CD14-positive monocyte (primary cell): ENCODE measurements at regions not wholly inside any gene's neighbourhood (a gene's known extent, or its start where the extent isn't known, plus 50 kb on each side); places are given as distances from the start of the nearest gene placed in this dataset.

Experiments
- DNase-seq, 3 donors: peaks; one replicate each; pipeline ENCODE4 v3.0.0-alpha.2; 2011 to 2022
- H2AFZ ChIP-seq: 2 replicates; pipeline ENCODE4 v1.6.0; 2012; ENCODE audit warnings: mild to moderate bottlenecking, low read depth, low read length, inconsistent platforms; ENCODE audit not compliant: insufficient read depth, poor library complexity, severe bottlenecking
- H3K27ac ChIP-seq, 2 donors: 1 replicate in 1 of 2; 2 replicates in 1 of 2; pipeline ENCODE4 v1.5.1; 2012 to 2013; ENCODE audit warnings: low read length in 2 of 2, control low read depth in 1 of 2, inconsistent platforms in 1 of 2, low read depth in 1 of 2, mild to moderate bottlenecking in 1 of 2
- H3K27me3 ChIP-seq, 2 donors: one replicate each; pipeline versions ENCODE4 v1.6.0 to v1.6.1; 2011 to 2013; ENCODE audit warnings: low read length in 2 of 2; ENCODE audit not compliant: control insufficient read depth in 2 of 2, insufficient read depth in 2 of 2
- H3K36me3 ChIP-seq, 2 donors: replicated peaks in 1 of 2; 1 replicate in 1 of 2; 2 replicates in 1 of 2; pipeline versions ENCODE4 v1.5.1 to v1.6.1; 2012 to 2013; ENCODE audit warnings: low read length in 2 of 2, control low read depth in 1 of 2, inconsistent platforms in 1 of 2, mild to moderate bottlenecking in 1 of 2; ENCODE audit not compliant: insufficient read depth in 2 of 2, control insufficient read depth in 1 of 2
- H3K4me1 ChIP-seq, 2 donors: 1 replicate in 1 of 2; 2 replicates in 1 of 2; pipeline versions ENCODE4 v1.5.1 to v1.6.1; 2012 to 2013; ENCODE audit warnings: low read length in 2 of 2, control low read depth in 1 of 2, inconsistent platforms in 1 of 2, mild to moderate bottlenecking in 1 of 2, moderate library complexity in 1 of 2; ENCODE audit not compliant: insufficient read depth in 2 of 2, control insufficient read depth in 1 of 2
- H3K4me2 ChIP-seq: replicated peaks from 2 replicates; pipeline ENCODE3; 2012; ENCODE audit warnings: low read length, moderate library complexity, mild to moderate bottlenecking; ENCODE audit not compliant: poor library complexity, severe bottlenecking; ENCODE audit errors: extremely low read depth
- H3K4me3 ChIP-seq, 3 experiments: fragments of 200-600 bp in 1 of 3; sonication (generic) in 1 of 3; replicated peaks in 1 of 3; 1 replicate in 2 of 3; 2 replicates in 1 of 3; pipeline ENCODE4 v1.5.1; 2011 to 2013; ENCODE audit warnings: low read length in 3 of 3, mild to moderate bottlenecking in 3 of 3, control low read depth in 2 of 3, low read depth in 2 of 3, inconsistent platforms in 1 of 3, moderate library complexity in 1 of 3
- H3K79me2 ChIP-seq: 2 replicates; pipeline ENCODE4 v1.6.0; 2012; ENCODE audit warnings: mild to moderate bottlenecking, control low read depth, inconsistent platforms, low read length, moderate library complexity; ENCODE audit not compliant: insufficient read depth
- H3K9ac ChIP-seq: 2 replicates; pipeline ENCODE4 v1.6.0; 2017; ENCODE audit warnings: low read length, mild to moderate bottlenecking; ENCODE audit not compliant: insufficient read depth, poor library complexity, severe bottlenecking
- H3K9me3 ChIP-seq, 2 donors: replicated peaks in 1 of 2; 1 replicate in 1 of 2; 2 replicates in 1 of 2; pipeline versions ENCODE4 v1.5.1 to v1.6.1; 2012 to 2013; ENCODE audit warnings: low read length in 2 of 2, control low read depth in 1 of 2; ENCODE audit not compliant: control insufficient read depth in 1 of 2, insufficient read depth in 1 of 2
- H4K20me1 ChIP-seq: 2 replicates; pipeline ENCODE4 v1.6.0; 2012; ENCODE audit warnings: mild to moderate bottlenecking, low read length, control low read depth, moderate library complexity; ENCODE audit not compliant: insufficient read depth
- H3K27ac Mint-ChIP-seq, 7 donors: one replicate each; pipeline ENCODE4 v1.8.0; 2020; ENCODE audit warnings: mild to moderate bottlenecking in 7 of 7, mixed read lengths in 7 of 7, moderate library complexity in 6 of 7, inconsistent platforms in 2 of 7
- H3K27me3 Mint-ChIP-seq, 3 donors: one replicate each; pipeline ENCODE4 v1.8.0; 2021 to 2022; ENCODE audit warnings: low read depth in 3 of 3, mild to moderate bottlenecking in 3 of 3, mixed read lengths in 3 of 3, moderate library complexity in 3 of 3, inconsistent platforms in 1 of 3
- H3K36me3 Mint-ChIP-seq, 2 donors: one replicate each; pipeline ENCODE4 v1.8.0; 2020; ENCODE audit warnings: mixed read lengths in 2 of 2, inconsistent platforms in 1 of 2, mild to moderate bottlenecking in 1 of 2
- H3K4me1 Mint-ChIP-seq: one replicate; pipeline ENCODE4 v1.8.0; 2020; ENCODE audit warnings: mild to moderate bottlenecking, mixed read lengths
- H3K4me3 Mint-ChIP-seq, 2 donors: one replicate each; pipeline ENCODE4 v1.8.0; 2020; ENCODE audit warnings: mild to moderate bottlenecking in 2 of 2, mixed read lengths in 2 of 2, moderate library complexity in 1 of 2
- H3K9me3 Mint-ChIP-seq, 7 donors: one replicate each; pipeline ENCODE4 v1.8.0; 2020 to 2022; ENCODE audit warnings: mixed read lengths in 7 of 7, mild to moderate bottlenecking in 6 of 7, moderate library complexity in 6 of 7, inconsistent platforms in 2 of 7
- WGBS: methylation state at CpG from one replicate; pipeline ENCODE4 v1.1.5; 2013; ENCODE audit warnings: missing lambda C conversion rate; ENCODE audit not compliant: insufficient coverage; 5-methylcytosine and 5-hydroxymethylcytosine counted together
- intact Hi-C, 2 donors: fragments of 100-400 bp; cut with micrococcal nuclease; formaldehyde crosslinking; loops; one replicate each; pipeline versions ENCODE4 v1.15.0 to v1.15.1; 2023
- TF ChIP-seq, protein P1 (sequence below): fragments of 200-600 bp; IDR thresholded peaks from one replicate; pipeline ENCODE4 v1.8.0; 2022; ENCODE audit warnings: antibody characterized with exemption, mild to moderate bottlenecking

DNA sequence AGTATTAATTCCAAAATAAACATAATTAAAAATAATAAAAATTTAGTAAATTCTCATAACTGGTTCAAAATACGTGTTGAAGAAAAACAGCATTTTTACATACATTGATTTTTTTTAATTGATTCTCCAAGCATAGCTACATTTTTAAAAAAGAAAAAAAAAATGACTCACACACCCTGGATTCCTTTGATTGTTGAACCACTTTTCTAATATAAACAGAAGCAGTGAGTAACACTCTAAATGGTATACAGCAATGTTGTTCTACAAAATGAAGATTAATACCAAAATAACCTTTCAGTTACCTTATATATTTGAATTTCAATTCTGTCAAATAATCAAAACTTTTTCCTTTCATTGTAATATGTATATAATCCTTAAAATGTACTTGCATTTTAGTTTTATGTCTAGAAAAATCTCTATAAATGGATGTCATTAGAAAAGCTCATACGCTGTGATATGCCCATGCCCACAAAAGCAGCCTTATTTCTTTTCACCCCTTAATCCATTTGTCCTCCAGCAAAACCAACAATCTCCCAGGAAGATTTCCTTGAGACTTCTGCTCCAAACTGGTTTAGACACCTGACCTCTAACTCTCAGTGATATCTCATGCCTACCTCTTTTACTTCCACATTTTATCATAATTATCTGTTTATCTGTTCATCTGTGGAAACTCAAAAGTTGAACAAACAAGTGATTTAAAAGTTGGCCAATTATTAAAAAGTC, 246.4 kb upstream of the NR5A2 start:
- H3K9me3 ChIP-seq: no peaks in the 10 kb centered on the region
- no peak overlapping the region for H3K4me3 ChIP-seq
- DNase-seq: no peak
- H3K4me1 Mint-ChIP-seq: peaks cover 9% of the 10 kb centered on the region
- no peak overlapping the region for H3K9ac ChIP-seq
- intact Hi-C loops: no loop called here
- no peak overlapping the region for H3K4me3 Mint-ChIP-seq
- no peaks in the 10 kb centered on the region for H3K79me2 ChIP-seq
- no peaks in the 10 kb centered on the region for H3K36me3 ChIP-seq
- H3K27ac ChIP-seq: no peak overlapping the region
- H3K9me3 Mint-ChIP-seq: no peaks in the 10 kb centered on the region
- H3K27me3 ChIP-seq: no peaks in the 10 kb centered on the region
- no CpG with 5 or more reads among the region's 2 CpGs for WGBS
- H3K27me3 Mint-ChIP-seq: peaks cover 0 to 1% (median 0%) of the 10 kb centered on the region in 3 donors
- H2AFZ ChIP-seq: no peak overlapping the region
- H4K20me1 ChIP-seq: no peaks in the 10 kb centered on the region
- H3K36me3 Mint-ChIP-seq: no peaks in the 10 kb centered on the region
- H3K4me1 ChIP-seq: peaks cover 0 to 6% of the 10 kb centered on the region in 2 donors
- no peak overlapping the region for H3K4me2 ChIP-seq
- H3K27ac Mint-ChIP-seq: no peak overlapping the region
- TF ChIP-seq, protein P1, sequence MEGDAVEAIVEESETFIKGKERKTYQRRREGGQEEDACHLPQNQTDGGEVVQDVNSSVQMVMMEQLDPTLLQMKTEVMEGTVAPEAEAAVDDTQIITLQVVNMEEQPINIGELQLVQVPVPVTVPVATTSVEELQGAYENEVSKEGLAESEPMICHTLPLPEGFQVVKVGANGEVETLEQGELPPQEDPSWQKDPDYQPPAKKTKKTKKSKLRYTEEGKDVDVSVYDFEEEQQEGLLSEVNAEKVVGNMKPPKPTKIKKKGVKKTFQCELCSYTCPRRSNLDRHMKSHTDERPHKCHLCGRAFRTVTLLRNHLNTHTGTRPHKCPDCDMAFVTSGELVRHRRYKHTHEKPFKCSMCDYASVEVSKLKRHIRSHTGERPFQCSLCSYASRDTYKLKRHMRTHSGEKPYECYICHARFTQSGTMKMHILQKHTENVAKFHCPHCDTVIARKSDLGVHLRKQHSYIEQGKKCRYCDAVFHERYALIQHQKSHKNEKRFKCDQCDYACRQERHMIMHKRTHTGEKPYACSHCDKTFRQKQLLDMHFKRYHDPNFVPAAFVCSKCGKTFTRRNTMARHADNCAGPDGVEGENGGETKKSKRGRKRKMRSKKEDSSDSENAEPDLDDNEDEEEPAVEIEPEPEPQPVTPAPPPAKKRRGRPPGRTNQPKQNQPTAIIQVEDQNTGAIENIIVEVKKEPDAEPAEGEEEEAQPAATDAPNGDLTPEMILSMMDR: no peak

DNA sequence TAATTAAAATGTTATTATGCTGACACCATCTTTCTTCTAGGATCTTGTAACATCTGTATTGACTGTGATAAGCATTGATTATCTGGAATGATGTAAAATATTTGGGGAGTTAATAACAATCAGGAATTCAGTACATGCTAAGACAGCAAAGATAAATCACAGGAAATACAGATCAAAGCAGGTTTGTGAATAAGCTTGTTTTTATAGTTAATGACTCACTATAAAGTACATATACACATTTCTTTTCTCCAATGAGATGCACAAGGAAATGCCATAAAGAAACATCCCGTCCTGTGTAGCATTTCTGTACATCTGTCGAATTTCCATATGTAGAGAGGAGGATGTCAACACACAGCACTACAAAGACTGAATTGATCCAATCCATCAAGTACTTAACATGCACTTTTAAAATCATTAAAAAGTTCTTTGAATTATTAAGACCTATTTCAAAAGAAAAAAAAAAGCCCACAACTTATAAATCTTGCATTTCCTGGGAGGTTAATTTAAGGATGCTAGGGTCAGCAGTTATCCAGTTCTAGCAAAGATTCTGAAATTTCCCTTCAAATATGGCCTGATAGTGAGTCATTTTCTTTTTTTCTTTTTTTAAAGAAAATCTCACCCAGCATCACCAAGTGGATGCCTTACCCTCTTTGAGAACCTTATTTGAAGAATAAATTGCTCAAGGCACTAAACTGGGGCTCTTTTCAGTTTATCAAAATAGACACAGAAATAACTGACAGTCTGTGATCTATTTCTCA, 243.2 kb upstream of the NR5A2 start:
- no peak for DNase-seq
- WGBS: no CpG with 5 or more reads among the region's 2 CpGs
- Histone ChIP-seq H3K9ac (no peak overlapping the region), H3K9me3 (no peaks in the 10 kb centered on the region), H3K79me2 (no peaks in the 10 kb centered on the region), H3K4me1 (peaks cover 0 to 6% of the 10 kb centered on the region in 2 donors), H3K4me3 (no peak overlapping the region), H3K27ac (no peak overlapping the region), H3K4me2 (no peak overlapping the region), H3K36me3 (no peaks in the 10 kb centered on the region), H2AFZ (no peak overlapping the region), H4K20me1 (no peaks in the 10 kb centered on the region), H3K27me3 (no peaks in the 10 kb centered on the region)
- H3K9me3 Mint-ChIP-seq: no peaks in the 10 kb centered on the region
- peaks cover 9% of the 10 kb centered on the region for H3K4me1 Mint-ChIP-seq
- TF ChIP-seq, protein P1: no peak
- H3K27ac Mint-ChIP-seq: no peak overlapping the region
- H3K36me3 Mint-ChIP-seq: no peaks in the 10 kb centered on the region
- no peak overlapping the region for H3K4me3 Mint-ChIP-seq
- no peaks in the 10 kb centered on the region for H3K27me3 Mint-ChIP-seq
- intact Hi-C loops: no loop called here
